HUES48 (cell line): ENCODE measurements at regions not wholly inside any gene's neighbourhood (a gene's known extent, or its start where the extent isn't known, plus 50 kb on each side); places are given as distances from the start of the nearest gene placed in this dataset.

Experiments used
- H3K27ac ChIP-seq: one replicate; pipeline ENCODE4 v1.7.0; 2013; ENCODE audit warnings: low read depth, low read length, inconsistent platforms
- H3K27me3 ChIP-seq: 2 replicates; pipeline ENCODE4 v1.6.1; 2013; ENCODE audit warnings: mild to moderate bottlenecking, low read length; ENCODE audit not compliant: control insufficient read depth, insufficient read depth
- H3K36me3 ChIP-seq: 2 replicates; pipeline ENCODE4 v1.6.1; 2013; ENCODE audit warnings: low read length; ENCODE audit not compliant: control insufficient read depth, insufficient read depth
- H3K4me1 ChIP-seq: 2 replicates; pipeline ENCODE4 v1.6.1; 2013; ENCODE audit warnings: mild to moderate bottlenecking, low read length; ENCODE audit not compliant: control insufficient read depth, insufficient read depth
- H3K4me3 ChIP-seq: 2 replicates; pipeline ENCODE4 v1.5.1; 2013; ENCODE audit warnings: mild to moderate bottlenecking, low read depth, low read length
- H3K9ac ChIP-seq: 2 replicates; pipeline ENCODE4 v1.6.1; 2013; ENCODE audit warnings: mild to moderate bottlenecking, low read depth, low read length, moderate library complexity
- H3K9me3 ChIP-seq: 2 replicates; pipeline ENCODE4 v1.6.1; 2013; ENCODE audit warnings: low read length; ENCODE audit not compliant: control insufficient read depth, insufficient read depth

- no peak overlapping the region for H3K9ac ChIP-seq
- no peaks in the 10 kb centered on the region for H3K27me3 ChIP-seq
- H3K27ac ChIP-seq = no peak overlapping the region
- no peaks in the 10 kb centered on the region for H3K9me3 ChIP-seq
- peaks cover 34% of the 10 kb centered on the region for H3K4me1 ChIP-seq
- no peak overlapping the region for H3K4me3 ChIP-seq
- no peaks in the 10 kb centered on the region for H3K36me3 ChIP-seq
These were observed 192.9 kb downstream of the PIK3R1 start for GRCh38 chr5:68408345-68408871.

GRCh38 chr5:68409259-68409658, 193.7 kb downstream of the PIK3R1 start:
- peaks cover 34% of the 10 kb centered on the region for H3K4me1 ChIP-seq

GRCh38 chr5:68411161-68411560, 195.6 kb downstream of the PIK3R1 start:
- Histone ChIP-seq H3K36me3 (no peaks in the 10 kb centered on the region), H3K4me3 (no peak overlapping the region), H3K27ac (no peak overlapping the region), H3K27me3 (no peaks in the 10 kb centered on the region), H3K9ac (no peak overlapping the region), H3K4me1 (peaks cover 34% of the 10 kb centered on the region), H3K9me3 (no peaks in the 10 kb centered on the region)

More at GRCh38 chr5:68409259-68409658, 193.7 kb downstream of the PIK3R1 start:
- Histone ChIP-seq H3K4me3 (no peak overlapping the region), H3K9me3 (no peaks in the 10 kb centered on the region), H3K27ac (no peak overlapping the region), H3K27me3 (no peaks in the 10 kb centered on the region), H3K36me3 (no peaks in the 10 kb centered on the region), H3K9ac (no peak overlapping the region)

- Histone ChIP-seq H3K4me1 (no peaks in the 10 kb centered on the region), H3K9me3 (no peaks in the 10 kb centered on the region), H3K4me3 (no peak overlapping the region), H3K27ac (no peak overlapping the region), H3K27me3 (no peaks in the 10 kb centered on the region), H3K9ac (no peak overlapping the region), H3K36me3 (no peaks in the 10 kb centered on the region)
These were observed 199.9 kb downstream of the PIK3R1 start for GRCh38 chr5:68415177-68416085.

GRCh38 chr5:68416714-68417113, 201.2 kb downstream of the PIK3R1 start:
- H3K9me3 ChIP-seq = no peaks in the 10 kb centered on the region
- no peak overlapping the region for H3K4me3 ChIP-seq

GRCh38 chr5:68418201-68418600, 202.6 kb downstream of the PIK3R1 start:
- H3K36me3 ChIP-seq = no peaks in the 10 kb centered on the region
- no peak overlapping the region for H3K9ac ChIP-seq
- no peak overlapping the region for H3K4me3 ChIP-seq
- H3K9me3 ChIP-seq = no peaks in the 10 kb centered on the region
- H3K27me3 ChIP-seq = no peaks in the 10 kb centered on the region
- no peak overlapping the region for H3K27ac ChIP-seq
- H3K4me1 ChIP-seq = no peaks in the 10 kb centered on the region

More at GRCh38 chr5:68416714-68417113, 201.2 kb downstream of the PIK3R1 start:
- no peaks in the 10 kb centered on the region for H3K4me1 ChIP-seq
- no peaks in the 10 kb centered on the region for H3K27me3 ChIP-seq
- no peak overlapping the region for H3K9ac ChIP-seq
- no peaks in the 10 kb centered on the region for H3K36me3 ChIP-seq
- H3K27ac ChIP-seq = no peak overlapping the region

- Histone ChIP-seq H3K4me1 (no peaks in the 10 kb centered on the region), H3K27ac (no peak overlapping the region), H3K4me3 (no peak overlapping the region), H3K9ac (no peak overlapping the region), H3K9me3 (no peaks in the 10 kb centered on the region), H3K27me3 (no peaks in the 10 kb centered on the region), H3K36me3 (no peaks in the 10 kb centered on the region)
These were observed 203.1 kb downstream of the PIK3R1 start for GRCh38 chr5:68418680-68419079.

GRCh38 chr5:68419081-68419636, 203.6 kb downstream of the PIK3R1 start:
- Histone ChIP-seq H3K4me3 (no peak overlapping the region), H3K9ac (no peak overlapping the region), H3K27ac (no peak overlapping the region), H3K36me3 (no peaks in the 10 kb centered on the region), H3K4me1 (no peaks in the 10 kb centered on the region), H3K27me3 (no peaks in the 10 kb centered on the region), H3K9me3 (no peaks in the 10 kb centered on the region)

GRCh38 chr5:68419637-68420452, 204.3 kb downstream of the PIK3R1 start:
- Histone ChIP-seq H3K4me1 (no peaks in the 10 kb centered on the region), H3K27ac (no peak overlapping the region)

GRCh38 chr5:68420476-68421344, 205.2 kb downstream of the PIK3R1 start:
- no peaks in the 10 kb centered on the region for H3K27me3 ChIP-seq
- no peaks in the 10 kb centered on the region for H3K4me1 ChIP-seq
- H3K4me3 ChIP-seq = no peak overlapping the region
- H3K9ac ChIP-seq = no peak overlapping the region
- no peaks in the 10 kb centered on the region for H3K36me3 ChIP-seq
- no peak overlapping the region for H3K27ac ChIP-seq
- H3K9me3 ChIP-seq = no peaks in the 10 kb centered on the region

More at GRCh38 chr5:68419637-68420452, 204.3 kb downstream of the PIK3R1 start:
- H3K36me3 ChIP-seq = no peaks in the 10 kb centered on the region
- H3K27me3 ChIP-seq = no peaks in the 10 kb centered on the region
- no peak overlapping the region for H3K9ac ChIP-seq
- no peaks in the 10 kb centered on the region for H3K9me3 ChIP-seq
- H3K4me3 ChIP-seq = no peak overlapping the region
